Skin epidermis (tissue), 12 donors: ENCODE measurements at regions not wholly inside any gene's neighbourhood (a gene's known extent, or its start where the extent isn't known, plus 50 kb on each side); places are given as distances from the start of the nearest gene placed in this dataset.
"Not testable (repeated sequence)": the region's sequence is repeated elsewhere in the genome, so short reads cannot be mapped to it uniquely, and the experiment has no call there.

Experiments
- H3K27ac ChIP-seq, 21 experiments: fragments of 200-600 bp; sonication (generic) in 11 of 21; one replicate each; pipeline ENCODE4 v1.5.0; 2020; ENCODE audit warnings: mild to moderate bottlenecking in 3 of 21, inconsistent platforms in 2 of 21, moderate library complexity in 2 of 21
- H3K4me3 ChIP-seq, 7 experiments: fragments of 200-600 bp; sonication (generic) in 2 of 7; one replicate each; pipeline ENCODE4 v1.5.0; 2020; ENCODE audit warnings: inconsistent platforms in 2 of 7, mild to moderate bottlenecking in 2 of 7, moderate library complexity in 1 of 7

DNA sequence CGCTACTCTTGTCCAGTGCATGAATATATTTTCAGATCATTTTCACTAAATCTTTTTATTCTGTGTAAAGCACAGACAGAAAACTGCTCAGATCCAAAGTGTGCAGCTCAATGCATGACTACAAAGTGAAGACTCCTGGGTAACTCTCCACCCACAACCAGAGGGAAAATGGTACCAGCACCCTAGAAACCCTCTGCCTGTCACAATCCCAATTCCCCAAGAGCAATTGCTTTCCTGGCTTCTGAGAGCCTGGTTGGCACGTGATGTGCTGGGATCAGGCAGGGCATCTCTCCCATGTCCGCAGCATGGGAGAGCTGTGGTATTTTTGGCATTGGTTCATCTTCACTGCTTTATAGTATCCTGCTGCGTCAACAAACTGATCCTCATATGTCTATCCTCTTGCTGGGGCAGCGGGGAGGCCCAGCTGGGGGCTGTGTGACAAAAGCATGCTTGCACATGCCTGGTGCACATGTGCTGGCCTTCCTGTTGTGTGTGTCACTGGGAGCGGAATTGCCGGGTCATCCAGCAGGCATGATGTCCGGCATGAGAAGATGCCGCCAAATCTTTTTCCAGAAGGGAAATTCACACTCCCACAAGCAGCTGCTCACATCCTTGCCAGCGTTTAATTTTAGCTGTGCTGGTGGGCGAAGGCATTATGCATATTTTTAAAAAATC lies 278.9 kb upstream of the FOXF1 start:
- Histone ChIP-seq H3K27ac (no peak overlapping the region), H3K4me3 (no peak overlapping the region)

DNA sequence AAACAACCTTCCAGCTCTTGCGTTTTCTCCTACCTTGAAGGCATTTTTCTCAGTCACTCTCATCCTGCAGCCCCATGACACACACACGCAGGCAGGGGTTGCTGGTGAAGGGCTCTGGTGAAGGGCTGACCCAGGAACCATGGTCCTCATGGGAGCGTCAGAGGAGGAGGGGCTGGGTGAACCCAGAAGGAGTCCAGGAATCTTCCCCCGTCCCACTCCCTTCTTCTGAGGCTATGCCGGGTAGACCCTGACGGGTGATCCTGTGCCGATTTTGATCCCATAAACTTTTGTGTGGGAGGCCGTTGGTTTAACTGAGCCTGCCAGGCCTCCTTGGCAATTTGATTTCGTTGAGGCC lies 278.4 kb upstream of the FOXF1 start:
- H3K27ac ChIP-seq = no peak overlapping the region

DNA sequence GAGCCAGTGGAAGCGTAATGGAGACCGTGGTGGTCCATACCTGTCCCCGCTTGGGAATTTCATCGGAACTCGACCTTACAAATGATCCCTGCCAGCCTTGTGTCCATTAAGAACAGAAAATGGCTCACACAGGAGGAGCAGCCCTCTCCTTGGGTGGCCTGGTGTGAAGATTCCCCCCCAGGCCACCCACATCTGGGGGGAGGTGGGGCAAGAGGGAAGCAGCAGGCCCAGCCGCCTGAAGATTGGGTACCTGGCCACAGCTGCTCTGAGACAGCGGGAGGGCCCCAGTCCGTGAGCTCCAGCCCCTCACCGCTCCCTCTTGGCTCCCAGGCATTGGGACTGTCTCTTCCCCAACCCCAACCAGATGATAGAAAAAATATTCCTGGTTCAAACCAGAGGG lies 277.8 kb upstream of the FOXF1 start:
- Histone ChIP-seq H3K4me3 (no peak overlapping the region), H3K27ac (no peak overlapping the region)

More for the DNA sequence above, 278.4 kb upstream of the FOXF1 start:
- no peak overlapping the region for H3K4me3 ChIP-seq

DNA sequence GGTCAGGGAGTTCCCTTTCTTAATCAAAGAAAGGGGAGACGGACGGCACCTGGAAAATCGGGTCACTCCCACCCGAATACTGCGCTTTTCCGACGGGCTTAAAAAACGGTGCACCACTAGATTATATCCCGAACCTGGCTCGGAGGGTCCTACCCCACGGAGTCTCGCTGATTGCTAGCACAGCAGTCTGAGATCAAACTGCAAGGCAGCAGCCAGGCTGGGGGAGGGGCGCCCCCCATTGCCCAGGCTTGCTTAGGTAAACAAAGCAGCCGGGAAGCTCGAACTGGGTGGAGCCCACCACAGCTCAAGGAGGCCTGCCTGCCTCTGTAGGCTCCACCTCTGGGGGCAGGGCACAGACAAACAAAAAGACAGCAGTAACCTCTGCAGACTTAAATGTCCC lies 276.8 kb upstream of the FOXF1 start:
- not testable (repeated sequence) for H3K4me3 ChIP-seq

DNA sequence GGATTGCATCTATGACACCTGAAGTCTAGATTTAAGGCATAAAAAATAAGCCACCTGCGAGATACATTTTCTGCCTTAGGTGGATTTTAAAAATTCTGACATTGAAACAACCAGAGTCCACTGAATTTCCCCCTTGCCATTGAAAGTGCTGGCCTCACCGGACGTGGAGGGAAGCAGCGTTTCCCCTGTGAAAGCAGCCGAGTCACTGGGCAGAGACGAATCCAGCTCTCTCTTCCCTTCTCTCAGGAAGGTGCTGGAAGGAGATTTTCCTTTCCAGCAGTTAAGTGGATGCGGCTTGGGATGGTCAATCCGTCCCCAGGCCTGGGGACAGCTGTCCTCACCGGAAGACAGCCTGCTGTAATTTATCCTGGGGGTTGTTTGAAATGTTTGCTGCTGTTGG lies 270.9 kb upstream of the FOXF1 start:
- no peak overlapping the region for H3K27ac ChIP-seq
- no peak overlapping the region for H3K4me3 ChIP-seq

More for the DNA sequence above, 276.8 kb upstream of the FOXF1 start:
- H3K27ac ChIP-seq = not testable (repeated sequence)

DNA sequence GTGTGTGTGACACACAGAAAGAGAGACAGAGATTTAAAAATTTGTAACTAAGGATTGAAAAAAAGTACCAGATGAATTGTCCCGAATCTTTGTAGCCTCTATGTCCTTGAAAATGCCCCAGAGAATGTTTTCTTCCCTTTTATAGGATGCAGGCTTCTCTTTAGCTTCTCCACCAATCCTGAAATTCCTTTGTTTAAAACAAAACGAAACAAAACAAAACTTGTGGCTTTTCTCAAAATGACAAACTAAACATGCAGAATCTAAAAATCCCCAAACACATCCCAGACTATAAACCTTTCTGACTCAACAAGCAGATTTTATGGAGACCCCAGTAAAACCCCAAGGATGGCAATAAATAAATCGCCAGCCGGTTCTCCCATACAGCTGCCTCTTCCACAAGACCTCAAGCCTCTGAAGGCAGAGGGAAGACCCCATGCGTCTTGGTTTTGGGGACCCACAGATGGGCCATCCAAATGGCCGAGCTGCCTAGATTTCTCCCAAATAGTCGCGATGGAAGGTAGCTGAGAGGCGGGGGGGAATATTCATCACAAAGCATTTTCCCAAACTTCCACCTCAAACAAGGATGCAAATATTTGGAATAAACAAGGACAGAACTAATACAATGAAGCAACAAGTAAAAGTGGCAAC lies 269.5 kb upstream of the FOXF1 start:
- H3K27ac ChIP-seq = no peak overlapping the region
- H3K4me3 ChIP-seq = no peak overlapping the region

DNA sequence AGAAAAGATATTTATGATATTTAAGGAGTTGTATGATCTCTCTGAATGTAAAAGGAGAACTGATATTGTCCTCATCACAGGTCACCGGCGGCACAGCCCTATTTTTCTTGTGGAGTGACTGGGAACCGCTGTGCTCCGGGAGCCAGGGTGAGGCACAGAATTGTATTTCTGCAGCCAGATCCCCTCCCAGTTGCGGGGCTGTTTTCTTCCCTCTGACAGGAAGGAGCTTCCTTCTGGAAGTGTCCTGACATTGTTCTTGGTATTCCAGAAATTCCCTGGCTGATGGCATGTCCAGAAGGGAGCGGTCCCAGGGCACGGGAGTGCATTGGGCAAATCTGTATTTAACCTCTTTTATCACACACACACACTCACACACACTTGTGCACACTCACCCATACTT lies 268.6 kb upstream of the FOXF1 start:
- no peak overlapping the region for H3K4me3 ChIP-seq
- no peak overlapping the region for H3K27ac ChIP-seq

DNA sequence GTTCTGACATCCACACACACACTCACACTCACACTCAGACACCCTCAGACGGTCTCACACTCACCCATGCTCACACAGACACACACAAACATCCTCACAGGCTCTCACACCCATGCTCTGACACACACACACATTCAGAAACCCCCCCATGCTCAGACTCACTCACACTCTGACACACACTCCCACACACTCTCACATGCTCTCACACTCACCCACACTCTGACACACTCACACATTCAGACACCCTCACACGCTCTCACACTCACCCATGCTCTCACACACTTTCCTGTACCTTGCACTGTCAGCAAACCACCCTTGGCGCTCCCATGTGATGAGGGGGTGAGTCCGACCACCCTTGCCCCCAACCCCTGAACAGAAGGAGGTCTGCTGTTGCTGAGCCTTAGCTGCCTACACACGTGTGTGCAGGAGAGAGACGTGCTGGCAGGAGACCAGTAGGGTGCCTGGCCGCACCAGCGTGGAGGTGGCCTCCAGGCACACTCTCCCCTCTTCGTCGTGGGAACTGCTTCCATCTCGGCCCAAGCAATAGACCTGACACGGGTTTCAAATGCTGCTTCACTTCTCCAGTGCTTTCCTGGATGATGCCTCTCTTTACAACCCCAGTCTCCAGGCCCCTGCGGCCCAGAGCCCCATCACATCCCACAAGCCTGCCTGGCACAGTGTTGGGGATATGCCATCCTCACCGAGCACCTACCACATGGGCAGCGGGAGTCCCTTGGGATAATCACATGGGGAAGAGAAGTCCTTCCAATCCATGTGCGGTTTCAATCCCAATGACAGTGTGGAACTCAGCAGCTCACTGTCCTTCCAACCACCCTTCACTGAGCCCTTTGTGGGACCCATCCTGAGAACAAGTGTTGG lies 267.8 kb upstream of the FOXF1 start:
- no peak overlapping the region for H3K4me3 ChIP-seq
- H3K27ac ChIP-seq = no peak overlapping the region

DNA sequence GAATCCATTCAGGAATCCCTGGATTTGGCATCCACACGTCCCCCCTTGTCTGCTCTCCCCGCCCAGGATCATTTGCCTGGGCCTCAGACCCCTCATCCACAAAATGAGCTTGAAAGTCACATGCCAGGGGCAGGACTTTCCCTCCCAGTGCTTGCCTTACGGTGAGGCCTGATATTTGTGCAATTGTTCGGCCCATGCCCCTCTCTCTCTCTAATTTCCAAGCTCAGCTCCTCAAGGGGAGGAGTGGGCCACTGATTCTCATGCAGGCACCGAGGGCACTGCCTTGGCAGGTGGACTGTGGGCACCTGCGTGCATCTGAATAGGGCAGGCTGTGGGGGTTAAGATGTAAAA lies 267.2 kb upstream of the FOXF1 start:
- Histone ChIP-seq H3K27ac (no peak overlapping the region), H3K4me3 (no peak overlapping the region)

DNA sequence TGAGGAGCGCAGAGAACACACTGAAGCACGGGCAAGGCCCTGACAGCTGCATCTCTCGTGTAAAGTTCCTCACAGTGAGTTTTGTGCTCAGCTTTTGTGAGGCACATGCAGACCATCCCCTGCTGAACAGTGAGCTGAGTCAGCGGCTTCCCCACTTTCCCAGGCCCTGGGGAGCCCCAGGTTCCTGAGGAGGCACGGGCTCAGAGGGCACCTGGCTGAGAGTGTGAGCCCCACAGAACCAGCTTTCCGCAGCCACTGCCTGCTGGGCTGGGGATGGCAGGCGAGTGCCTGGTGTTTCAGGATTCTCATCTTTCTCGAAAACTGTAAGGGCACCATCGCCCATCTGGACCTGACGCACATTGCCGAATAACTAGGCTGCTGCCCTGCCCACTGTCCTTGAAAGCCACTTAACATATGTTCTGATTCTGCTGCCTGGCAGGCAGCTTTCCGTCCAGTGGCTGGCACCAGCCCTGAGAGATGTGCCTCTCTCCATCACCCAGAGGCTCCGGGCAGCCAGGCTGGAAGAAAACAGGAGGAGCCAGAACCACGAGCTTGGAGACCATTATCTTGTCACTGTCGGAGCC lies 266.7 kb upstream of the FOXF1 start:
- Histone ChIP-seq H3K4me3 (no peak overlapping the region), H3K27ac (no peak overlapping the region)

DNA sequence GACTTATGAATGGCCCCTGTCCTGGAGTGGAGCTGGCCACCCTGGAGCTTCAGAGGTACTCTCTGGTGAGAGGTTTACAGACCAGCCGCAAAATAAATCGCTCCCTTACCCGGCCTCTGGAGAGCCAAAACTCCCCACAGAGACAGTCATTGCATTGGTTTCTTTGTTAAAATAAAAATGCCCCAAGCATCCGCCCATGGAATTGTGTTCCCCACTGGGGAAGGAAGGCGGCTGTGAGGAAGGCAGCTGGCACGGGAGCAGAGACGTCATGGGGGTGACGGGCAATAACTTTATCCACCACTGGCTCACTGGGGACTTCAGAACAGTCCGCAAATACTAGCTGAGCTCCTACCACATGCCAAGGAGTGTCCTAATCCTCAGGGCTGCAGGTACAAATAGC lies 266.2 kb upstream of the FOXF1 start:
- H3K27ac ChIP-seq = no peak overlapping the region
- H3K4me3 ChIP-seq = no peak overlapping the region

DNA sequence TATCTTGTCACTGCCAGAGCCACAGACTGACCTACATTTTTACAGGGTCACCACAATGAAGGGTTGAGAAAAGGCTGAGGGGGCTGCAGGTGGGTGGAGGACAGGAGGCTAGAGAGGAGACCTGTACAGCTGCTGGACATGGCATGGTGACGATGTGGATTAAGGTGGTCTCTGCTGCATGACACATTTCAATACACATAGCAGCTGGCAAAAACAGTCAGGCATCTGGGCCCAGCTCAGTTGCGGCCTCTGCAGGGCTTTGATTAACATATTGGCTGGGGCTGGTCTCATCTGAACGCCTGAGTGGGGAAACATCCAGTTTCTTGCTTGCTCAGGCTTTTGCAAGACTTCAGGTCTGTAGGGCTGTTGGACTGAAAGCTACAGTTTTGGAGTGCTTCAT lies 265.4 kb upstream of the FOXF1 start:
- no peak overlapping the region for H3K27ac ChIP-seq
- no peak overlapping the region for H3K4me3 ChIP-seq

DNA sequence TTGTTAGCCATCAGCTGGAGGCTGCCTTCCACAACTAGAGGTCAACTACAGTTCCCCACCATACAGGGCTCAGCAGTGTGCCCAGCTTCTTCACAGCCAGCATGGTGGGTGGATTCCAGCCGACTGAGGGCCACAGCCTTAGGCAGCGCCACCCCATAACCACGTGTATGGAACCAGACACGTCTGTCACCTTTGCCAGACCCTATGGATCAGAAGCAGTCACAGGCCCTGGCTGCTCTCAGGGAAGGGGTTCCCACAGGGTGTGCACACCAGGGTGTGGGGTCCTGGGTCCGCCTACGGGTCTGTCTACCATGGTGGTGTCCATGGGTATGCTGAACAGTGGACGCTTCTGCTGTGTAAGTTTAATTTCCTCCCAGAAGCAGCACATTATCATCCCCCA lies 265.0 kb upstream of the FOXF1 start:
- Histone ChIP-seq H3K4me3 (no peak overlapping the region), H3K27ac (no peak overlapping the region)

DNA sequence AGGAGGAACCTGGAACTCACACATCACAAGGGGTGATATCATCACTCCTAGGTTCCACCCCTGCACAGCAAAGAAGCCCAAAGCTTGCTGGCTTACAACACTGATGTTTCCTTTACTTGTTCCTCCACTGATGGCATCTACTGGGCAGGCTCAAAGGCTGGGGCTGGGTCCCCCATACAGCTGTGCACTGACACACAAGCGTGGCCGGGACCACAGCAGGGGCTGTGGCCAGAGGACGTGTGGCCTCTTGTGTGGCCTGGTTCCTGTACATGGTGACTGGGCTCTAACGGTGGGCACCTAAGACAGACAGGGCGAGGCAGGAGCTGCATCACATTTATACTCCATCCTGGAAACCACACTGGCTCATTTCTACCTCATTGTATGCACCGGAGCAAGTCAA lies 264.4 kb upstream of the FOXF1 start:
- Histone ChIP-seq H3K27ac (no peak overlapping the region), H3K4me3 (no peak overlapping the region)

DNA sequence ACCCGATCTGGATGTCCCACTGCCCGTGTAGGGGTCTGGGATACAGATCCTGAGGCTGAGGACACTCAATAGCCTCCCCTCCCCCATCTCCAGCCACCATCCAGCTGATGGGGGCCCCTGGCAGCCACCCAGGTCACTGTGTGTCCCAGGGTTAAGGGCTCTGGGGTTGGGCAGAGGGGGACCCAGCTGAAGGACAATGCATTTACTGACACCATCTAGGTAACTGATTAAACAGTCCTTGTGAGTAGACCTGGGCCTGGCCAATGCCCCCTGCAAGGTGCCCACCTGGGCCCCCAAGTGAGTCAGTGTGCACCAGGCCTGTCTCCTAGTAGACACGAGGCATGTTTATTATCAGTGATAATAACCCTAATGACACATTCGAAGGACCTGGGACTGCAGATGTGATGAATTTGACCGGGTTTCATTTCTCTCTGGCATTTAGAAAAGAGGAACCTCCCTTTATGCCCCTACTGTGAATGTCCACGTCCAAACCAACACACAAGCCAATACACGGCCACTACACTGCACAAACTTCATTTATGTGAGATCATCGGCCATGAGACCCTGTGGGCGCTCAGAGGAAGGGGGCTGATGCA lies 261.9 kb upstream of the FOXF1 start:
- Histone ChIP-seq H3K4me3 (no peak overlapping the region), H3K27ac (no peak overlapping the region)

DNA sequence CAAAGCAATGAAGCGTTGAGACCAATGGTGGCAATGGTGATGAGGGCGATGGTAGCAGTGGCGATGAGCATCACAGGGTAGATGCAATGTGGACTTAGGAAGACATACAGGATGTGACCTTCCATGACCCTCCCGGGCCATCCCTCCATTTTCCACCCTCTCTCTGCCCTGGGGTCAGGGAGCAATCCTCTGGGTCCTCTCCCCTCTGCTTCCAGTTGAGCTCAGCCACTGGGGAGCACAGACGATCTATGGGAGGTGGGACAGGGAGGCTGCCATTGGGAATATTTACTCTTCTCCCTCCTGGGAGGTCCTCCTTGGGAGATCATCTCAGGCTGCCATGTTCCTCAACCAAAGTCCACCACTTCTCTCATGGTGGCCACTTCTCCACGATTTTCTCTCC lies 260.7 kb upstream of the FOXF1 start:
- H3K4me3 ChIP-seq = no peak overlapping the region

DNA sequence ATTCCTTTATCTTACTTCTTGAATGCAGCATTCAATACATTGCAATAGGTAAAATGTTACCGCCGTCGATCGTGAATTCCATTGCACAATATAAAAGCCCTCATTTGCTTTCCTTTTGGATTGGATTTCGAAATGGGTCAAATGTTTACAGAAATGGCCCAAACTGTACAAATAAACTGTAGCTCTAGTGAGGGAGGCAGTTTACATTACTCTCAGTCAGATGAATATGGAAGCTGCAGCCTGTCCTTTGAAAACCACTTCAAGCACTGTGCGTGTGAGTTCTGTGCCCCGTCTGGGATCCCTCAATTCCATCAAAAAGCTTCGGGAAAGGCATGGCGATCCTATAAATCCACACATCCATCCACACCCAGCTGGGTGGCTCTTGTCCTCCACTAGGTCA lies 258.6 kb upstream of the FOXF1 start:
- Histone ChIP-seq H3K4me3 (no peak overlapping the region), H3K27ac (no peak overlapping the region)

More for the DNA sequence above, 260.7 kb upstream of the FOXF1 start:
- no peak overlapping the region for H3K27ac ChIP-seq

DNA sequence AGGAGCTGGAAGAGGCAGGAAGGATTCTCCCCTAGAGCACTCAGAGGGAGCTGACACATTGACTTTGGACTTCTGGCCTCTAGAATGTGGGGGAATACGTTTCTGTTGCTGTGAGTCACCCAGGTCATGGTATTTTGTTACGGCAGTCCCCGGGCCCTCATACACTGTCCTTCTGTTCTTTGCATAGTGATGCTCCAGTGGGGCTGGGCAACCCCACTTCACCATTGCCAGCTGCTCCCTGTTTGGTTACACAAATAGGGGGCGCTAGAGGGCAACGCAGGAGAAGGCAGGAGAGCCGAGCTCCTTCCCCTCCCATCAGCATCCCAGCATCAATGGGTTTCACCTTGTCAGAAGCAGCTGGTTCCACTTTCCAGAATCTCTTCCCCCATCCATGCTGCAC lies 257.7 kb upstream of the FOXF1 start:
- no peak overlapping the region for H3K27ac ChIP-seq
- H3K4me3 ChIP-seq = no peak overlapping the region

DNA sequence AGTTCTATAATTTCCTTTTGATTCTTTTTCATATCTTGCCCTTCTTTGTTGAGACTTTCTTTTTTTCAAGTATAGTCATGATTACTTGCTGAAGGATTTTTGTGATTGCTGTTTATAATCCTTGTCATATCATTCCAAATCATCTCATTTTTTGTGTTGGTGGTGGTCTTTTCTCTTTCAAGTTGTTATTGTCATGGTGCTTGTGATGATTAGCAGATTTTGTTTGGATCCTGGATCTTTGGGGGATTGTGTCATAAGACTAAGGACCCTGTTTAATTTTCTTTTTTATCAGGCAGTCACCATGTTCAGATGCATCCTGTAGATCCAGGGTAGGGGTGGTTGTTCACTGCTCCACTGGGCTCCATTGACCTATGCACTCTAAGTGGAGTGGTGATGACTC lies 254.4 kb upstream of the FOXF1 start:
- Histone ChIP-seq H3K27ac (no peak overlapping the region), H3K4me3 (no peak overlapping the region)

DNA sequence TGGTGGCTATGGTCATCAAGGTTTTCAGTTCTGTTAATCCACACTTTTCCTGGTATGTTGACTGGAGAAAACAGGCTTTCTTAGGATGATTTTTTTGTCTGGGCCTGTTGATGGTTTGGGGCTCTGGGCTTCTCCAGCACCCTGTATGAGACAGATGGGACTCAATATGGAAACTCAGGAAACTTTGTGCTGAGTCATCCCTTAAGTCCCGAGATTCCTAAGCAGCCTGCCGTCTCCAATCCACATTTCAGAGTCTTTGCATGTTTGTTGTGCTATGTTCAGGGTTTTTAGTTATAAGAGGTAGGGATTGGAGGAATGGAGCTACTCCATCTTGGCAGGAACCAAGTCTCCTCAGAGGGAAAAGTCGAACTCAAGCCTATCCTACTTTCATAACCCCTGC lies 253.3 kb upstream of the FOXF1 start:
- H3K27ac ChIP-seq = no peak overlapping the region

More for the DNA sequence above, 253.3 kb upstream of the FOXF1 start:
- H3K4me3 ChIP-seq = no peak overlapping the region
